ENCODE measurements at regions not wholly inside any gene's neighbourhood (a gene's known extent, or its start where the extent isn't known, plus 50 kb on each side); places are given as distances from the start of the nearest gene placed in this dataset.

GRCh38 chr16:62966626-62967025 is 930.4 kb upstream of the CDH8 start:
- Histone ChIP-seq H3K27me3 (ENCODE audit: insufficient read depth, poor library complexity, severe bottlenecking) (no peaks in the 10 kb centered on the region), H3K27ac (replicated peaks) (no peak overlapping the region), H3K4me3 (replicated peaks; ENCODE audit: insufficient read depth, low read length) (no peak overlapping the region)
- DNase-seq (ENCODE audit: low read depth in 1 of 2, low spot score in 1 of 2), result no peak
- TF ChIP-seq GABPA (IDR thresholded peaks at IDR 0.05; ENCODE audit: low read depth) (no peak), SPI1 (IDR thresholded peaks at IDR 0.05; ENCODE audit: borderline replicate concordance, low read depth) (no peak), POLR2AphosphoS5 (IDR thresholded peaks at IDR 0.05; ENCODE audit: low read depth) (no peak), CTCF (IDR thresholded peaks at IDR 0.05; ENCODE audit: insufficient read depth, low read length) (no peak), REST (IDR thresholded peaks at IDR 0.05; ENCODE audit: insufficient replicate concordance, low read depth) (no peak)

GRCh38 chr16:62965831-62966230 is 929.6 kb upstream of the CDH8 start:
- H3K4me3 ChIP-seq (replicated peaks; ENCODE audit: insufficient read depth, low read length), result no peak overlapping the region
- no peaks in the 10 kb centered on the region for H3K27me3 ChIP-seq (ENCODE audit: insufficient read depth, poor library complexity, severe bottlenecking)
- H3K27ac ChIP-seq (replicated peaks), result no peak overlapping the region
- no peak for TF ChIP-seq POLR2AphosphoS5 (IDR thresholded peaks at IDR 0.05; ENCODE audit: low read depth)
- TF ChIP-seq SPI1 (IDR thresholded peaks at IDR 0.05; ENCODE audit: borderline replicate concordance, low read depth), result no peak
- TF ChIP-seq REST (IDR thresholded peaks at IDR 0.05; ENCODE audit: insufficient replicate concordance, low read depth), result no peak
- no peak for TF ChIP-seq CTCF (IDR thresholded peaks at IDR 0.05; ENCODE audit: insufficient read depth, low read length)
- TF ChIP-seq GABPA (IDR thresholded peaks at IDR 0.05; ENCODE audit: low read depth), result no peak
- DNase-seq (ENCODE audit: low read depth in 1 of 2, low spot score in 1 of 2), result no peak

- Histone ChIP-seq H3K27me3 (ENCODE audit: insufficient read depth, poor library complexity, severe bottlenecking) (no peaks in the 10 kb centered on the region), H3K4me3 (replicated peaks; ENCODE audit: insufficient read depth, low read length) (no peak overlapping the region), H3K27ac (replicated peaks) (no peak overlapping the region)
- no peak for TF ChIP-seq SPI1 (IDR thresholded peaks at IDR 0.05; ENCODE audit: borderline replicate concordance, low read depth)
- no peak for TF ChIP-seq CTCF (IDR thresholded peaks at IDR 0.05; ENCODE audit: insufficient read depth, low read length)
- no peak for TF ChIP-seq GABPA (IDR thresholded peaks at IDR 0.05; ENCODE audit: low read depth)
- no peak for TF ChIP-seq POLR2AphosphoS5 (IDR thresholded peaks at IDR 0.05; ENCODE audit: low read depth)
- no peak for DNase-seq (ENCODE audit: low read depth in 1 of 2, low spot score in 1 of 2)
These were observed 927.6 kb upstream of the CDH8 start for GRCh38 chr16:62963846-62964245.

GRCh38 chr16:62955033-62955349 is 918.8 kb upstream of the CDH8 start:
- H3K4me3 ChIP-seq (replicated peaks; ENCODE audit: insufficient read depth, low read length), result no peak overlapping the region

More at GRCh38 chr16:62955033-62955349, 918.8 kb upstream of the CDH8 start:
- no peak for TF ChIP-seq CTCF (IDR thresholded peaks at IDR 0.05; ENCODE audit: insufficient read depth, low read length)
- TF ChIP-seq SPI1 (IDR thresholded peaks at IDR 0.05; ENCODE audit: borderline replicate concordance, low read depth), result no peak
- no peak for TF ChIP-seq POLR2AphosphoS5 (IDR thresholded peaks at IDR 0.05; ENCODE audit: low read depth)
- TF ChIP-seq REST (IDR thresholded peaks at IDR 0.05; ENCODE audit: insufficient replicate concordance, low read depth), result no peak
- no peak for TF ChIP-seq GABPA (IDR thresholded peaks at IDR 0.05; ENCODE audit: low read depth)
- DNase-seq (ENCODE audit: low read depth in 1 of 2, low spot score in 1 of 2), result no peak
- no peak overlapping the region for H3K27ac ChIP-seq (replicated peaks)
- H3K27me3 ChIP-seq (ENCODE audit: insufficient read depth, poor library complexity, severe bottlenecking), result no peaks in the 10 kb centered on the region

Data from HL-60 (cell line).